Left renal pelvis (tissue), 4 donors: ENCODE measurements at regions not wholly inside any gene's neighbourhood (a gene's known extent, or its start where the extent isn't known, plus 50 kb on each side); places are given as distances from the start of the nearest gene placed in this dataset.

ENCODE experiments used
- DNase-seq, 4 donors: peaks; one replicate each; pipeline ENCODE4 v3.0.0-alpha.2; 2013; ENCODE audit warnings: low read depth in 4 of 4, low spot score in 3 of 4

DNA sequence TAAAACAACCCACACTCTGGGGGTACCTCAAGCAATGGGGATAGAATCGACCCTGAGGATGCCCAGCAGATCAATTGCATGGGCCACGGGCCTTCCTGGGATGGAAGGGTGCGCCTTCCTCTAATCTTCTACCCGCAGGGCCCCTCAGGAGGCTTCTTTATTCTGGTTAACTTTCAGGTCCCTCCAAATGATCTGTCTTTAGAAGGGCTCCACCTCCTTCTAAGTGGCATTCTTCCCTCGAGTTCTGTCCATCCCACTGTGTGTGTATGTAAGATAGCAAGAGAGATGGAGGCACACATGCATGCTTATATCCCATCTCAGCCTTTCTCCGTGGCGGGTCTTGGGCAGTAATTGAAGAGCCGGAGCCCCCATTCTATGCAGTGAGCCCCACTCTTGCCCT lies 125.7 kb downstream of the MRM1 start:
- no peak for DNase-seq

DNA sequence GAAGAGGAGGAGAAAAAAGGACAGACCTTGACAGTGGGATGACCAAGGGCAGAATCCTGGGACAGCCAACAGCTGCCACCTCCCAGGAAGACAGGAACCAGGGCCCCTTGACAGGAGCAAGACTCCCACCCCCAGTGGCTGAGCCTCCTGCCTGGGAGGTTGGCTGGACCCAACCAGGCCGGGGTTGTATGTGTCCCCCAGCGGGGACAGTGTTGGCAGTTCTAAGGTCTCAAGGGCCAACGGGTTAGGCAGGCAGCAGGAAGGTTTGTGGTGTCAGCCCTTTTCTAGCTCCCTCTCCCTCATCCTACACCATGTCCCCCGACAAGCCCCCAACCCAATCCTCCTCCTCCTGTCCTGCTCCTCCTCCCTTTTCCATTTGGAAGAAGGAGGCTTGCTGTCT lies 126.2 kb downstream of the MRM1 start:
- DNase-seq = no peak

DNA sequence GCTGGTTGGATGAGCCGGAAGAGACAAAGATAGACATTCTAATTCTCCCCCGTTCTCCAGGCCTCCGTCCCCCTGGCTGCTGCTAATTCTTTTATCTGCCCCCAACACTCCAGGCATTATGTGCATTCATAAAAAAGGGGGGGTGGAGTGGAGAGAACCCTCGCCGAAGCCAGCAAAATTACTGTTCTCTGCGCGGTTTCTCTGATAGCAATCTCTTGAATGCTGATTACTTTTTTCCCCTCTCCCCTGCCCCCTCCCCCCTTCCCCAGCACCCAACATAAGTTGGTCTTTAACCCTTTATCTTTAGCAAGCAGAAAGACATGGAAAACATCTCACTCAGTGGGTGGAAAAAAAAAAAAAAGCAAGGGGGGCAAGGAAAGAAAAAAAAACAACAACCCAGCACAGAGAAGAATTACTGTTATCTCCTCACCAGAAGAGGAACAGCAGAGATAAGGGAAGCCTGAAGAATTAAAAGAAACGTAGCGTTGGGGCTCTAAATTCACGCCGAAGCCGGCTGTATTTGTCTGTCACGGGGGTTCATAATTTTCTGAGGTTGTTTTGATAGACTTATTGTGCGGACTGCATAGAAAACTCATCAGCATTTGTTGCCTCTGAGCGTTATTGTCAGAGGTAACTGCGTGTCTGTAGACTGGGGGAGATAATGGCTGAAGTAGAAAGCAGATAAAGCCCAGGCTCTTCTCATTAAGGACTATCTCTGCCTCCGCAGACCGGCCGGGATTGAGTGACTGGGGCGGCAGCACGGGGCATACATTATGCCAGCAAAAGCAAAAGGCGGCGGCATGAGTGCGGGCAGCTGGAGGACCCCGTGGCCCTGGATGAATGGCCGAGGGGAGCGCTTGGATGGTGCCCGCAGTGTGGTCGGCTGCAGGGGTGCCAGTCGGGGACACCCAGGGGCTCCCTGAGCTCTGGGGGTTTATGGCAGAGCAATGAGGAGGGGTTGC lies 126.9 kb downstream of the MRM1 start:
- DNase-seq = no peak

DNA sequence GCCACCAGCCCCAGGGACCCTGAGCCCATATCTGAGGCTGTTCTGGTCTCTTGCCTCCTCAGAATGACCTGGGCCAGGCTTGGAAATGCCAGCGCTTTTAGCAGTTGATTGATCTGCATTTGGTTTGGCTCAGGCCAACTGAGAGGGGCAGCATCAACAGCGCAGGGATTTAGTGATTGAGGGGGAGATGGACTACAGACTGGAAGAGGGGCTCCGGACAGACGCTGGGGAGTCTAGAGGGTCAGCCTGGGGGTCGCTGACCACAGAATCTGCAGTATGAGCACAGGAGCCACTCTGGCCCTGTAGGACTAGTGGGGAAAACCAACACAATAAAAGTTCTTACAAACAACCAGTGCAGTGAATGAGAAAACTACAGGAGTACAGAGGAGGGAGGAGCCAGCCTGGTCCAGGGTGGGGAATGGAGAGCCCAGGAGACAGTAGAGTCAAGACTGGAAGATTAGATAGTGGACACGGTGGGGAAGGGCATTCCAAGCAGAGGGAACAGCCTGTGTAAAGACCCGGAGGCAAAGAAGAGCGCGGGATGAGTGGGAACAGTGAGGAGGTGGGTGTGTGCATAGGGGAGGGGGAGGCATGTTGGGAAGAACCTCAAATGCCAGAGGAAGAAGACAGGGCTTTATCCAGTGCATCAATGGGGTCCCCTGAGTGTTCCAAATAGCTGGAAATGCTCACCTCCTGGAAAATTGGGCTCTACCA lies 128.9 kb downstream of the MRM1 start:
- no peak for DNase-seq

DNA sequence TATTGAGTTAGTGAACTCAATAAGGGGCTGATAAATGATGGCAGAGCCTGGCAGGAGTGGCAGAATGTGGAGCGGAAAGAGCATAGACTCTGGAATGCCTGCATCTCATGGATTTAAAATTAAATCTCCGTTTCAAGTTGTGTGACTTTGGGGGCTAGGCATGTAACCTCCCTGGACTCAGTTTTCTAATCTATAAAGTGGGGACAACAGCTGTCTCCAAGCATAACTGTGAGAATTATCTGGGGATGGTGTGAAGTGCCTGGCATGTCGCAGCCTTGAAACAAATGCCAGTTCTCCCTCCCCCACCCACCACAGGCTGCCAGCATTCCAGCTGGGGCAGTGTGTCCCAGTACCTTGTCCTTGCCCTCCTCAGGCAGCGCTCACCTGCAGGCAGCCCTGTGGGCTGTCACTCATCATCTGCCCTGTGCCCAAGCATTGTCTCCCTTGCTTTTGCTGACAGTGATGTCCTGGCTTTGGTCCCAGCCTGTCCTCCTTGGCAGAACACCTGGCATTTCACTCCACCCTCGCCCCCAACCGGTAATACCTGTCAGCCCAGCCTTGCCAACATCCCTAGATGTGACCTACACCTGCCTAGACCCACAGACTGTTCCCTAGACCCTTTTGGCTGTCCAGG lies 129.6 kb downstream of the MRM1 start:
- DNase-seq = no peak

DNA sequence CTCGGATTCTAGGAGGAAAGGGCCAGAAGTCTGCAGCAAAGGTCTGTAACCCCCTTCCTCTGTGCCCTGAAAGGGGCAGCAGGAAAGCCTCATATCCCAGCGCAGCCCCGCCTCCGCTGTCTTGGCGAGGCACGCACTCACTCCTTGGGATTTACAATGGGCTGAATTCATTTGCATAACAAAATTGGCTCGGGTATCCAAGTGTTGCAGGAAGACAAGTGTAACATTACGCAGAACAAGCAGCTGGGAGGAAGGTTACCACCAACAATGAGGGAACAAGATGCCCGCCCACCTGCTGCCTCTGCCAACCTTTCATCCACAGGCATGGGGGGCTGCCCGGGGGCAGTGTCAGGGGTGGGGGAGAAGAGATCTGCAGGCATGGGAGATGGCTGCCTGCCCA lies 130.4 kb downstream of the MRM1 start:
- no peak for DNase-seq

DNA sequence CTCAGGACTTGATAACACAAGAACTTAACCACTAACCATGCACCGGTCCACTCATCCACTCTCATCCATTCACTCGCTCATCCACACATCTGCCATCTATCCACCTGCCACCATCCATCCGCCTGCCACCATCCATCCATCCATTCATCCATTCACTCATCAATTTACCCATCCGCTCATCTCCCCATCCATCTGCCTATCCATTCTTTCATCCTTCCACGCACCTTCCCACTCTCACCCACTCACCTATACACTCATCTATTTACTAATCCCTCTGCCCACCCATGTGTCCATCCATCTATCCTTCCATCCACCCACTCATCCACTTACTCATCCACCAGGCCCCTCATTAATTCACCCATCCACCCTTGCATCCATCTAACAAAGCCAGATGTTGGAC lies 131.0 kb downstream of the MRM1 start:
- DNase-seq = no peak

DNA sequence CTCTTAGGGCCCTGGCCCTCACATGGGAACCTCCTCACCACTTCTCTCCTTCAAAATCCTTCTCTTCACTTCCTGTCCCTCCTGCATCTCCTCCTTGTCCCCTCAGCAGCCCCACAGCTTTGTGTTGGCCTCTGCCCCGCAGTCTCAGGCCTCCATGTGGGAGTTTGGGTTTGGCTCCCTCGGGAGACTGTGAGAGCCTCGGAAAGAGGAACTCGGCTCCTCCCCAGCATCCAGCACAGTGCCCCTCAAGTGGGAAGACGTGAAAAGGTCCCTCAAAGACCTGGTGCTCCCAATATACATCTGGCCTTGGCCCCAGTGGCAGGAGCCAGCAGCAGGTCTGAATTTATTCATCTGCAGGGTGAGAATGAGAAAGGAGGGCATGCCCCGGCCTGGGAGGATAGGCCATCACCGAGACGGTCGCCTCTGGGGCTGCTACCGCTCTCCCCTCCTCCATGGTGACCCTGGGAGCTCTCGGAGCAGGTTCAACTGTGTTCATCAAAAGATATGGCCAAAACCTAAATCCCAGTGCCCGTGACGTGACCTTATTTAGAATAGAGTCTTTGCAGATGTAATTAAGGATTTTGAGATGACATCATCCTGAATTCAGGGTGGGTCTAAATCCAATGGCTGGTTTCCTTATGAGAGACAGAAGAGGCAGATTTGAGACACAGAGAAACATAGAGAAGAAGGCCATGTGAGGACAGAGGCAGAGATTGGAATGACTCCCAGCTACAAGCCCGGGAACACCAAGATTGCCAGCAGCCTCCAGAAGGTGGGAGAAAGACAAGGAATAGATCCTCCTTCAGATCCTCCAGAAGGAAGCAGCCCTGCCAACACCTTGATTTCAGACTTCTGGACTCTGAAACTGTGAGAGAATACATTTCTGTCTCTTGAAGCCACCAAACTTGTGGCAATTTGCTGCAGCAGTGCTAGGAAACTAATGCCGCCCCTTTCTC lies 135.1 kb downstream of the MRM1 start:
- DNase-seq = no peak

DNA sequence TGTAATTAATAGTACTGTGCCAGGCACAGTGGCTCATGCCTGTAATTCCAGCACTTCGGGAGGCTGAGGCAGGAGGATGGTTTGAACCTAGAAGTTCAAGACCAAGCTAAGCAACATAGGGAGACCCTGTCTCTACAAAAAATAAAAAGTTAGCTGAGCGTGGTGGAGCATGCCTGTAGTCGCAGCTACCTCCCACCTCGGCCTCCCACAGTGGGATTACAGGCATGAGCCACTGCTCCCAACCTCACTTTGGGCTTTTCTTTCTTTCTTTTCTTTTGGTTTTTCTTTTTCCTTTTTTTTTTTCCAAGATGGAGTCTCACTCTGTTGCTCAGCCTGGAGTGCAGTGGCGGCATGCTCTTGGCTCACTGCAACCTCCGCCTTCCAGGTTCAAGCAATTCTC lies 137.8 kb downstream of the MRM1 start:
- no peak for DNase-seq

DNA sequence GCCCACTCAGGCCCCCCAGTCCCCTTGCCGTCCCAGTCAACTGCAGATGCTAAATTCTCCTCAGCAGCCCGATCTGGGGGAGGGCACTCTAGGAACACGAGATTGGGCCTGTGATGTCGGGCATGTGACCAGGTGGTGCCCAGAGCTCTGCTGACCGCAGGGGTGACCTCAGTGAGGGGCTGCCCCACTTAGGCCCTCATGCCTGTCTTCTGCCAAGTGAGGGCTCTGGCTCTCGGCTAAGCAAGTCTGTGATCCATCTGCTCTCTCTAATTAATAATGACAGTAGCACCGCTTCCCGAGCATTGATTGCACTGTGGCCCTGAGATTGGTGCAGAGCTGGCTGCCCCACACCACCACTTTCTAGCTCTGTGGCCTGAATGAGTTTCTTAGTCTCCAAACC lies 138.8 kb downstream of the MRM1 start:
- DNase-seq = no peak

DNA sequence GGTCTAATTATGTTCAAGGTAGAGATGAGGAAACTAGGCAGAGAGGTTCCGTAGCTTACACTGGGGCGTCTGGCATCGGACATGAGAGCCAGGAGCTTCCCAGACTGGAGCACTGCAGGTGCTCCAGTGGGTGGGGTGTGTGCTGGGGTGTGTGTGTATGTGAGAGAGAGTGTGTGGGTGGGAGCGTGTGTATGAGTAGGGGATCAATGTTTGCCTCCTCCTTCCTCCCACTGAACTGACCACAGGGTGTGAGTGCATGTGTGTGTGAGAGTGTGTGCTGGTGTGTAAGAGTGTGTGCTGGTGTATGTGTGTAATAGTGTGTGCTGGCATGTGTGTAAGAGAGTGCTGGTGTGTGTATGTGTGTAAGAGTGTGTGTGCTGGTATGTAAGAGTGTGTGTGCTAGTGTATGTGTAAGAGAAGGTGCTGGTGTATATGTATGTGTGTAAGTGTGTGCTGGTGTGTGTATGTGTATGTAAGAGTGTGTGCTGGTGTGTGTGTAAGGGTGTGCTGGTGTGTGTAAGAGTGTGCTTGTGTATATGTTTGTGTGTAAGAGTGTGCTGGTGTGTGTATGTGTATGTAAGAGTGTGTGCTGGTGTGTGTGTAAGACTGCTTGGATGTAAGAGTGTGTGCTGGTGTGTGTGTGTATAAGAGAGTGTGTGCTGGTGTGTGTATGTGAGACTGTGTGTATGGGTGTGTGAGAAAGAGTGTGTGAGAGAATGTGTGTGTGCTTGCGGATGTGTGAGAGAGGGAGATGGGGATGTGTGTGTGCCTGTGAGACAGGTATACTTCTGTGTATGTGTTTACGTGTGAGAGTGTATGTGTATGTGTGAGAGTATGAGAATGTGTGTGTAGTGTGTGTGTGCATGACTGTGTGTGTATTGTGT lies 139.9 kb downstream of the MRM1 start:
- no peak for DNase-seq

DNA sequence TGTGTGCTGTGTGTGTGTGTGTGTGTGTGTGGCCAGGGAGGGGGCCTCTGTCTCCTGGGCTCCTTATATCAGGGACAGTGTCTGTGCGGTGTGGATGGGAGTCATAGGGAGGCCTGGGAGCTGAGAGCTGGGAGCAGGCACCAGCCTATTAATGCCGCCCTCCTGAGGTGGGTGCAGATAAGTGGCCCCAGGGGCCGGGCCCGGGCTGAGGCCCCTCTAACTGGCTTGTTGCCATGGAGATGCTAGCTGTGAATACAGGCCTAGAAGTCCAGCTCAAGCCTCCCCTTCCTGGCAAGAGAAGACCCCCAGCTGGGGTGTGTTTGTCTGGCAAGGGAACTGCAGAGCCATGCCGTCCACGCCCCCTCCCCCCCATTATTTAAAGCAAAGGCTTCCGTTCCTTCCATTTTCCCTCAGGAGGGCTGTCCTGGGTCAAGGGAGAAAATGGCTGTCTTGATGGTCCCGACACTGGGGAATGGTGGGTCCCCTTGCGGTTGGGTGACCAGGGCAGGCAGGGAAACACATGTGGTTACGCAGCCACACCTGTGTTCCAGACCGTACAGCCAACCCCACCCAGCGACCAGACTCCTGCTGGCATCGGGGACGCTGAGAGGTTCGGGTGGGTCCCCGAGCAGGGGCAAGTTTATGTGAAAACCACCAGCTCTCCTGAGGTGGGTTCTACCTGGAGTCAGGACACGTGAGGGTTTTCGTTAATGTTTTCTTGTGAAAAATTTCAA lies 141.1 kb downstream of the MRM1 start:
- no peak for DNase-seq

DNA sequence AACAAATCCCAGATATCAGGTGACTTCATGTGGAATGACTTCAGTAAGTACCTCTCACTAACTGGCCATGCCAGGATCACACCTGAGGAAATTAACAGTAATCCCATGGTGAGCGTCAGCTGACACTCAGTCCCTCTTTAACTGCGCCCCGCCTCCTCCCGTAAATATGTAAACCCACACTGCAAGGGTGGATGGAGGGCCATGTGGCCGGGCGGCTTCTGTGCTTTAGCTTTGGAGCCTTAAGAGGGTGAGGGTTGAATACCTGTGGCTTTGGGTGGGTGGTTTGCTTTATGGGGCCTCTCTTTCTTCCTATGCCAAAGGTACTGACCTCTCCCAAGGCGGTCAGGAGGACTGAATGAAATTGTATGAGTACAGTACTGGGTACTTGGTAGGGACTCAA lies 141.7 kb downstream of the MRM1 start:
- no peak for DNase-seq

DNA sequence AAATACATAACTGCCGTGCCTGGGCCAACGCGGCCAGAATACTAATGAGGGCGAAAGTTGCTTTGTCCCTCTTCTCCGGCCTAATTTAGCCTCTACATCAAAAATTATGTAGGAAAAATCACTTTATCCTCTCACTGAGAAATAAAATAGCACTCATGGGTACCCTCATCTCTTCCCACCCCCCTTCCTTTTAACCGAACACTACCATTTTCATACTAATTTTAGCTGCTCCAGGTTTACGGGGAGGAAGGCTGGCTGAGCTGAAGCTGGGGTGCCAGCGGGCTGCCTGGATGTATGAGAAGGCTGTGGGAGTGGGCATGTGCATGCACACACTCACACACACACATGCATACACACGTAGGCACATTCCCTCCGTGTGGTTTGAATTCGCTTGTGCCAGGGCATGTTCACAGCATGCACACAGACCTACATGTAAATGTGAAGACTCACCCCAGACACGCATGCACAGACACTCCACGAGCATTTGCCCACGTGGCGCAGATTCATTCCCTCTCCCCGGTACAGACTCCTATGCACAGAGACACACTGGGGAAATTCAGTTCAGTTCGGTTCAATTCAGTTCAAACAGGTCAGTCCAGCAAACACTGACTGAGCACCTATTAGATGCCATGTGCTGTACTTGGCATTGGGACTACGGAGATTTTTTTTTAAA lies 145.1 kb downstream of the MRM1 start:
- DNase-seq = no peak

DNA sequence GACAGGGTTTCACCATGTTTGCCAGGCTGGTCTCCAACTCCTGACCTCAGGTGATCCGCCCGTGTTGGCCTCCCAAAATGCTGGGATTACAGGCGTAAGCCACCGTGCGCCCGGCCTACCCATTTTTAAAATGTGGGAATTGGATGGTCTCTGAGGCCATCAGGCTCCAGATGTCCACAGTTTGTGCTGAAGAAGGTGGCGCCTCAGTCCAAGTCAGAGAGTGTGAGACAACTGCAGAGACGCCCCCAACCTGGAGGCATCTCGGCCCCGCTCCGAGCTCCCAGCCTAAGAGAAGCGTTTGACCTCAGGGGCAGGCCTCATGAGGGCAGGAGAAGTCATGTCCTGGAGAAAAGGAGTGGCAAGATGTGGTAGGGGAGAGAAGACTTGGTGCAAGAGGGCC lies 146.5 kb downstream of the MRM1 start:
- no peak for DNase-seq

DNA sequence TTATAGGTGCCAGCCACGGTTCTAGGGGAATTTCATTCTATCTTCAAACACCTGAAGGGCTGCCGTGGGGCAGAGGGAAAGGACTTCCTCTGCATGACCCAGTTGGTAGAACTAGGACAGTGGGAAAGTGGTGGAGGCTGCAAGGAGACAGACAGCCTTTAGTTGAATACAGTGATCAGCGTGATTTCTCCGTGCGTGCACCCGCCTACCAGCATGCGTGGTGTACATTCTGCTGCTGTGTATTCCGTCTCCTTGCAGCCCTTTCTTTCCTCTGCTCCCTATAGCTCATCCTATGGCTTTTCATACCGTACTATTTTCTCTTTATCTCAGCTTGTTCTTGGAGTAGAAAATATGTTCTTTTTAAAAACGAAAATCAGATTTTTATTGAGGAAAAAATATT lies 146.9 kb downstream of the MRM1 start:
- DNase-seq = no peak

DNA sequence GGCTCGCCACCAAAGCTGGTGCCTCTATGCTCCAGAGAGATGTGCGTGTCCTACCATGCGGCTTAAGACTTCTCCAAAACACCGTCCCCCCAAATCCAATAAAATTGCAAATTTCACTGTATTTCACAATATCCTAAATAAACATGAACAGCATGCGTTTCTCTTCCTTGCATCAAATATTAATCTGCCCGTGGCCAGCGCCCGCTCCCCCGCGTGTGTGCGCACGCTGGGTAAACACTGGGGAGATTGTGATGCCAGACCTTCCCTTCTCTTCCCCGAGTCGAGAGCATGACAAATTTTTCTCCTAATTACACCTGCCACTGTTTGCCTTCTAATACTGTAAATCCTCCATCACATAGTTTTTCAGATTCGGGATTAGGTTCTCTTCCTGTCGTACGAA lies 148.1 kb downstream of the MRM1 start:
- DNase-seq = no peak

DNA sequence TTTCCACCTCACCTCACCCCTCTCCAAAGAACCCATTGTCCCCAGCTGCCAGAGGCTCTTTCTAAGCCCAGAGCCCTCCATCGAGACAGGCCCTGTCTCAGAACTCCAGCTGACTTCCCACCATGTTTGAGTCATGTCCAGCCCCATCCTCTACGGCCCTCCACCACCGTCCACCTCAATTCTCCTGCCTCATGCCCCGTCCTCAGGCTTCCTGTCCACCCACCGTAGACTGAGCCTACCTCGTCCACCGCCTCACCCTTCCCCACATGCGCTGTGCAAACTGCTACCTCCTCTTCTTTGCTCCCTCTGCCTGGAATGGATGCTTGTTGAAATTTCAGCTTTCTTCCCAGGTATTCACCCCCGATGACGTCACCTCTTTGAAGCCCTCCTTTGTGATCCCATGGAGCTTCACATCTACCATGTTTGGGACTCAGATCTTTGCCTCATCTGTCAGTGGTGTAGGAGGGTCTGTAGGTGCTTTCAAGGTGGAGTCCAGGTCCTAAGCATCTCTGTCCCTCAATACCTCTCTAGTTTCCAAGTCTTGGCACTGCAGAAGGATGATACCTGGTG lies 149.0 kb downstream of the MRM1 start:
- no peak for DNase-seq
